Lower leg skin (tissue), 4 donors: ENCODE measurements at regions not wholly inside any gene's neighbourhood (a gene's known extent, or its start where the extent isn't known, plus 50 kb on each side); places are given as distances from the start of the nearest gene placed in this dataset.

Experiments
- DNase-seq, 2 donors: peaks; one replicate each; pipeline ENCODE4 v3.0.0-alpha.2; 2019; ENCODE audit warnings: low spot score in 2 of 2
- H3K4me3 ChIP-seq: fragments of 200-600 bp; sonication (generic); 2 replicates; pipeline ENCODE4 v1.5.1; 2017; ENCODE audit warnings: mild to moderate bottlenecking, low read depth; ENCODE audit not compliant: poor library complexity, severe bottlenecking
- POLR2A ChIP-seq, 2 donors: fragments of 450-650 bp; IDR thresholded peaks; one replicate each; pipeline ENCODE4 v1.6.1; 2016 to 2017; ENCODE audit warnings: antibody characterized with exemption in 2 of 2, mild to moderate bottlenecking in 1 of 2, moderate library complexity in 1 of 2
- WGBS, 2 donors: methylation state at CpG; one replicate each; pipeline ENCODE4 v1.1.5; 2018; 5-methylcytosine and 5-hydroxymethylcytosine counted together
- intact Hi-C: fragments of 100-400 bp; cut with DNase I; formaldehyde crosslinking; loops from one replicate; pipeline ENCODE4 v1.15.0; 2023; ENCODE audit warnings: low total_unique reads
- TF ChIP-seq, protein P1 (sequence below), 3 donors: fragments of 450-650 bp; IDR thresholded peaks; one replicate each; pipeline ENCODE4 v1.5.1; 2016; ENCODE audit warnings: antibody characterized with exemption in 3 of 3, mild to moderate bottlenecking in 3 of 3, moderate library complexity in 2 of 3

DNA sequence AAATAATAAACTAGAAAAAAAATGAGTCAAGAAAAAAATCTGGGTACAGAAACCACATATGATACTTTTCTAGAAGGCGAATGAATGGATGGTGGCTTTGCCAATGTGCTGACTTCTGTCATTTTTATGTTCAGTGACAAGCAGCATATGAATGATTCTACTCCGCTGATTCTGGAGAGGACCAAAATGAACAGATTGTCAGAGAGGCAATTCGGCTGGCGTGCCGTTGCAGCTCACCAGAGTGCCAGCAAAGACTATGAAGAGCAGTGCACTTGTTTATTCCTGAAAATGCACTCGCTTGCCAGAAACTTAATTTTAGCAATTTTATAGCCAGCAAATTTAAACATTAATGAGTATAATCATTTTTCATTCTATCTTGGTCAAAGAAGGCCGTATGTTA, 105.9 kb upstream of the NYAP2 start:
- no peak overlapping the region for H3K4me3 ChIP-seq
- intact Hi-C loops, result no loop called here
- DNase-seq, result no peak
- WGBS, 2 donors, result 74 to 81% methylated on average over 7 of the region's 7 CpGs
- no peak for TF ChIP-seq POLR2A (IDR thresholded peaks at IDR 0.05)
- TF ChIP-seq, protein P1, sequence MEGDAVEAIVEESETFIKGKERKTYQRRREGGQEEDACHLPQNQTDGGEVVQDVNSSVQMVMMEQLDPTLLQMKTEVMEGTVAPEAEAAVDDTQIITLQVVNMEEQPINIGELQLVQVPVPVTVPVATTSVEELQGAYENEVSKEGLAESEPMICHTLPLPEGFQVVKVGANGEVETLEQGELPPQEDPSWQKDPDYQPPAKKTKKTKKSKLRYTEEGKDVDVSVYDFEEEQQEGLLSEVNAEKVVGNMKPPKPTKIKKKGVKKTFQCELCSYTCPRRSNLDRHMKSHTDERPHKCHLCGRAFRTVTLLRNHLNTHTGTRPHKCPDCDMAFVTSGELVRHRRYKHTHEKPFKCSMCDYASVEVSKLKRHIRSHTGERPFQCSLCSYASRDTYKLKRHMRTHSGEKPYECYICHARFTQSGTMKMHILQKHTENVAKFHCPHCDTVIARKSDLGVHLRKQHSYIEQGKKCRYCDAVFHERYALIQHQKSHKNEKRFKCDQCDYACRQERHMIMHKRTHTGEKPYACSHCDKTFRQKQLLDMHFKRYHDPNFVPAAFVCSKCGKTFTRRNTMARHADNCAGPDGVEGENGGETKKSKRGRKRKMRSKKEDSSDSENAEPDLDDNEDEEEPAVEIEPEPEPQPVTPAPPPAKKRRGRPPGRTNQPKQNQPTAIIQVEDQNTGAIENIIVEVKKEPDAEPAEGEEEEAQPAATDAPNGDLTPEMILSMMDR (IDR thresholded peaks at IDR 0.05), result no peak

DNA sequence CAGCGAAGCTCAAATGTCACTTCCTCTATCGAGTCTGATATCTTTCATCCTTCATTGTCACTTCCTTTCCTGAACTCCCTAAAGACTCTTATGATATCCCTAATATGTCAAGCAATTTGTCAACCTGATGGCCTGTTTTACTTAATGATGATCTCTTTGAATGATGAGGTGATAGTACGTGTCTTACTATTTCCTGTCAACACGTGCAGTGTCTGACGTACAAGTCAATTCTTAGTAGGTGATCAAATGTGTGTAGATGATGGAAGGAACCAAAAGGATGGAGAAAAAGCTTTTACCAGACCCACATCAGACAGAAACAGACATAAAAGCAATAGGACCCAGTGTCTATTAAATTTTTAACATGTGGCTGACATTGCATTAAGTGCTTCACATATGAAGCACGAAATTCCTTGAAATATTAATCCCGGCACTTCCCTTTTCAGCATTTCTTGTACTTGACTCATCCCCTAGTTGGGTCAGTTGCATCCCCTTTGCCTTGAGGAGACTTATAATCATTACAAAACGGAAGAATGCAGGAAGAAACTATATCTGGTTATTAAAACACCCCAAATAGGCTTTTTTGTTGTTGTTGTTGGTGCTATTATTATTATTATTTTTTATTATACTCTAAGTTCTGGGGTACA, 108.6 kb upstream of the NYAP2 start:
- no peak for DNase-seq
- 56 to 64% methylated on average over 8 of the region's 8 CpGs for whole genome bisulfite sequencing, 2 donors
- intact Hi-C loops, result no loop called here
- H3K4me3 ChIP-seq, result no peak overlapping the region
- TF ChIP-seq POLR2A (IDR thresholded peaks at IDR 0.05), result no peak
- TF ChIP-seq, protein P1 (IDR thresholded peaks at IDR 0.05), result no peak

DNA sequence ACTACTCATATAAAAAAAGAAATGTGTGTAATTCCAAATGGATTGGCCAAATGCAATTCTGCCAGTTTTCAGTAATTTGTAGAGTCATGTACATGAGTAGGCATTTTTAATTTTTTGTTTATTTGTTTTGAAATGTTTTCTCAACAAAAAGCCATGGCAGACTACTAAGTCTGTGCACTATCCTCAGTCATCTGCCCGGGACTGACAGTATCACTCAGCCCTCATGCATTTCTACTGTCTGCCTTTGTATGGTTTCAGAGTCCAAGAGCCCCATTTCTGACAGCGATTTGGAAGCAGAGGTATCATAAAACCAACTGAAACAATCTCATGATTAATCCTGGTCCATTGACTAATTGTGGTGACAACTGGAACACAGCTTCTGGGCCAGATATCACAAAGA, 109.9 kb upstream of the NYAP2 start:
- intact Hi-C loops, result no loop called here
- no peak for TF ChIP-seq POLR2A (IDR thresholded peaks at IDR 0.05)
- TF ChIP-seq, protein P1 (IDR thresholded peaks at IDR 0.05), result no peak
- WGBS, 2 donors, result 81 to 90% methylated on average over 2 of the region's 2 CpGs
- H3K4me3 ChIP-seq, result no peak overlapping the region
- no peak for DNase-seq

DNA sequence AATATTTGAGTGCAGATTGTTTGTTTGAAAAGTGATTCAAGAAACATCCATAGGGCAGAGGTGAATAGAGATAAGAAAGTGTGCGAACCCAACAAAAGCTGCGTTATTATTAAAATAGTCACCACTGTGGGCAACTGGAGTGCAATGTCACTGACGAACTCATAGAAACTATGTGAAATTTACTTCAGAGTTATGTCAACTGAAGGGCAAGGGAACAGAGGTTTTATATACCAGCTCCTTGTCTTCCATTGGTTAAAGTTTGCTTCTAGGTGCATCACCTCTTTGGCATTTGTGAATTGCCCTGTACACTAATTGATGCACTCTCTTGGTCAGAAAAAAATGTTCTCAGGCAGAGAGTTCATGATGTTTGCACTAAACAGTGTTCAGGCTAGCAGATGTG, 110.5 kb upstream of the NYAP2 start:
- WGBS, 2 donors, result 78 to 95% methylated on average over 3 of the region's 3 CpGs
- H3K4me3 ChIP-seq, result no peak overlapping the region
- no peak for DNase-seq
- TF ChIP-seq, protein P1 (IDR thresholded peaks at IDR 0.05), result no peak
- no peak for TF ChIP-seq POLR2A (IDR thresholded peaks at IDR 0.05)
- intact Hi-C loops, result no loop called here

DNA sequence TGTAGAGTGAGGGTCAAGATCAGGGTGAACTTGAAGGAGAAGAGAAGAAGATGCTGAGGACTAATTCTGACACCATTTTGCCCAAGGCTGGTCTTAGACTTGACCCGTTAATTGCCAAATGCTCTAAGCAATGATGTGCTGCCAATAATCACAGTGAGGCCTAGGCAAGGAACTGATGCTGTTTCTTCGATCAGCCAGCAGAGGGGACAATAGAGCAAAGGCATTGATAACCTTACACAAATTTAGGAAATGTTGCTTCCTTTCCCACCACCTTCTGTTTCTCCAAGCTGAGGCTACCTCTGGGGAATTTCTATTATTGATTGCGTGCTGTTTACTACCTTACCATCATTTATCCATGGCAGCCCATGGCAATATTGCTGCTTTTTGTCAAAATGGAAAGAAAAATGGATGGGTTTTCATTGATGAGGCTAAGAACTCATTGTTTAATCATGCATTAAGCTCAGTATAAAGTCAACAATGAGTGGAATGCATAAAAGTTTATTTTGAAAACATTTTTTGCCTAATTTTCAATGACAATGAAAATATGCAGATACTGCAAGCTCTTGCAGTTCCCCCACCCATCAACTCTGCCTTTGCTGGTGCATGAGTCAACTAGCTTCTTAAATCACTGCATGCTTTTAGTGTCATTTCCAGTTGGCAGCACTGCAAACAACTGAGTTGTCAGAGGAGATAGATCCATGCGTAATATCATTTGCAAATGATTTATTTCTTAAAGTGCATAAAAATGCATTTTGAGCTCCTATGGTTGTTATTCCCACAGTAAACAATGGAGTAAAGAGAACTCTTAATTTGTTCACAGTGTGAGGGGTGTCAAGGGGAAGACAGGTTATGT, 116.4 kb upstream of the NYAP2 start:
- TF ChIP-seq, protein P1 (IDR thresholded peaks at IDR 0.05), result no peak
- TF ChIP-seq POLR2A (IDR thresholded peaks at IDR 0.05), result no peak
- WGBS, 2 donors, result 22 to 27% methylated on average over 4 of the region's 4 CpGs
- H3K4me3 ChIP-seq, result no peak overlapping the region
- intact Hi-C loops, result loop anchor here (5.0 kb wide), 1 partner anchor 379 kb away; no protein-coding TSS in a partner anchor
- no peak for DNase-seq
